GM12872 (cell line): ENCODE measurements at regions not wholly inside any gene's neighbourhood (a gene's known extent, or its start where the extent isn't known, plus 50 kb on each side); places are given as distances from the start of the nearest gene placed in this dataset.

Source experiments
- TF ChIP-seq, protein P1 (sequence below): IDR thresholded peaks from 3 replicates; pipeline ENCODE4 v1.5.1; 2011; ENCODE audit warnings: low read depth, mild to moderate bottlenecking, low read length, moderate library complexity; ENCODE audit not compliant: insufficient read depth

DNA sequence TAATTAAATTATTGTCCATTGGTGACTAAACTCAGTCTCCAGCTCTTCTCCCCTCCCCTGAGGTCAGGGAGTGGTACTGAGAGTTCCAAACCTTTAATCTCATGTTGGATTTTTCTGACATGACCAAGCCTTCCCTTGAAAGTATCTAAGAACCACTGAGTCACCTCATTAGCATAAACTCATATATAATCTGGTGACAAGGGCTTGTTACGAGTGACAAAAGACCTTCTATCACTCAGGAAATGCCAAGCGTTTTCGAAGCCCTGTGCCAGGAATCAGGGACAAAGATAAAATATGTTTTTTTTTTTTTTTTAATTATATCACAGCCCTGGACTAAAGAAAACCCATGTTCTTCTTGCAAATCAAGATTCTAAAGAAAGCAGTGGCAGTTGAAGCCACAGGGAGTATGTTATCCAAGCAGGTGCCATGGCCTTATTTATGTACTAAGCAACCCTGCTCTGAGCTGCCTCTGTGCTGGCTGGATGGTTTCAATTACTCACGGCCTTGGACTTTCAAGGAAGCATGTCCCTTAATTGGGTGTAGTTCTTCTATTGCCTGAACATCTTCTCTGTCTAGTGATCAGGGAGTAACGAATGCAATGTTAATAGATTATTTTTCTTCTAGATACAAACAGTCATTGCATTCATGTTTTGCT, 169.0 kb upstream of the PRKCQ start:
- TF ChIP-seq, protein P1, sequence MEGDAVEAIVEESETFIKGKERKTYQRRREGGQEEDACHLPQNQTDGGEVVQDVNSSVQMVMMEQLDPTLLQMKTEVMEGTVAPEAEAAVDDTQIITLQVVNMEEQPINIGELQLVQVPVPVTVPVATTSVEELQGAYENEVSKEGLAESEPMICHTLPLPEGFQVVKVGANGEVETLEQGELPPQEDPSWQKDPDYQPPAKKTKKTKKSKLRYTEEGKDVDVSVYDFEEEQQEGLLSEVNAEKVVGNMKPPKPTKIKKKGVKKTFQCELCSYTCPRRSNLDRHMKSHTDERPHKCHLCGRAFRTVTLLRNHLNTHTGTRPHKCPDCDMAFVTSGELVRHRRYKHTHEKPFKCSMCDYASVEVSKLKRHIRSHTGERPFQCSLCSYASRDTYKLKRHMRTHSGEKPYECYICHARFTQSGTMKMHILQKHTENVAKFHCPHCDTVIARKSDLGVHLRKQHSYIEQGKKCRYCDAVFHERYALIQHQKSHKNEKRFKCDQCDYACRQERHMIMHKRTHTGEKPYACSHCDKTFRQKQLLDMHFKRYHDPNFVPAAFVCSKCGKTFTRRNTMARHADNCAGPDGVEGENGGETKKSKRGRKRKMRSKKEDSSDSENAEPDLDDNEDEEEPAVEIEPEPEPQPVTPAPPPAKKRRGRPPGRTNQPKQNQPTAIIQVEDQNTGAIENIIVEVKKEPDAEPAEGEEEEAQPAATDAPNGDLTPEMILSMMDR, result no peak

DNA sequence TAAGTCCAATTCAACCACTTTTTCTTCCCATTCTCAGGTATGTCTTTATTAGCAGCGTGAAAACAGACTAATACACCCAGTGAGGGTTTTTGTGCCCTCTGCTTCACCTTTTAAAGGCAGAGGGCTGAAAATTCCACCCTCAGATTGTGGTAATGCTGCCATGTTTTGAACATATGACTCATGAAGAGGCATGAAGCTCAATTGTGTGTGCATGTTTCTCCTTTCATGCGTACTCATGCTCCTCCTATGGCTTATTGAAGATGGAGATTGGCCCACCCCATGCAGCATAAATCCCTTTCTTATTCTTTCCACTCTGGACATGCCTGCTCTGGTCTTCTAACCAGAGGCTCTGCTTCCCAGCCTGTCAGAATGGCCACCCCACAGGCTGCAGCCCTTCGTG, 168.0 kb upstream of the PRKCQ start:
- TF ChIP-seq, protein P1, result no peak

GRCh38 chr10:6746782-6747181, 166.7 kb upstream of the PRKCQ start:
- TF ChIP-seq, protein P1, result no peak

DNA sequence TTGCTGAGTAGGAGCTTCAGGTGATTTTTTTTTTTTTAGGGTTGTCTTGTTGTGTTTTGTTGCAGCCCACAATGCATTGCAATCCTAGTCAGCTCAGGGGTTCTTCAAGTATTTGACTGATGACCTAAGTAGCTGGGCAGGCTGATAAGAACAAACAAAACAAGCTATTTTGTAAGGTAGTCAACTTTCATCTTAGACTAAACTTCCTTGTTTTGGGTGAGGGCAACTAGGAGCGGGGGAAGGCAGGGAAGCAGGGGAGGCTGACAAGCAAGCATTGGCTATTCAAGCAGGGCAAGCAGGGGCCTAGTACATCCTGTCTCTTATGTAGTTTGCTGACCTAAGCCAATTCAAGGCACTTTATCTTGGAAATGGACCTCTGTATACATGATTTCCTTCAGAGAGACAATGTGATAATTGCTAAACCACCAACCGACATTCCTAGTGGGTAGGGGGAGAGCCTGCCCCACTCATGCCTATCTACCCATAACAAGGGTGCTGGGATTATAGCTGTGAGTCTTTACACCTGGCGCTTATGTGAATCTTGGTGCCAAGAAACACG, 163.3 kb upstream of the PRKCQ start:
- TF ChIP-seq, protein P1, result no peak

DNA sequence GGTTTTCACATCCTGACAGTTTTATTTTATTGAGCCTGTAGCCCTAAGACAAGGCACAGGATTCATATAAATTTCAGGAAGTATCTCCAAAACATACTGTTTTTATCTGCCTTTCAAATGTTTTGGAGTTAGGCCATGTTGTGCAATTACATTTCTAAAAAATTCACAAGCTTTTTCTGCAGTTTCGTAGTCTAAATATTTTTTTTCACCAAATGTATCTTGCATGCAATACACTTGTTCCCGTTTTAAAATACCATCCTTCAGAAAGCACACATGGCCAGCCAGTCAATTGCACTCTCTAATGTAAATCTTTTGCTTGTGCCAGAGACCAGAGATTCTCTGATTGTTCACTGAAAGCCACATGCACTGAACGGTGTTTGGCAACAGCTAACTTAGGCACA, 161.5 kb upstream of the PRKCQ start:
- TF ChIP-seq, protein P1, result no peak

DNA sequence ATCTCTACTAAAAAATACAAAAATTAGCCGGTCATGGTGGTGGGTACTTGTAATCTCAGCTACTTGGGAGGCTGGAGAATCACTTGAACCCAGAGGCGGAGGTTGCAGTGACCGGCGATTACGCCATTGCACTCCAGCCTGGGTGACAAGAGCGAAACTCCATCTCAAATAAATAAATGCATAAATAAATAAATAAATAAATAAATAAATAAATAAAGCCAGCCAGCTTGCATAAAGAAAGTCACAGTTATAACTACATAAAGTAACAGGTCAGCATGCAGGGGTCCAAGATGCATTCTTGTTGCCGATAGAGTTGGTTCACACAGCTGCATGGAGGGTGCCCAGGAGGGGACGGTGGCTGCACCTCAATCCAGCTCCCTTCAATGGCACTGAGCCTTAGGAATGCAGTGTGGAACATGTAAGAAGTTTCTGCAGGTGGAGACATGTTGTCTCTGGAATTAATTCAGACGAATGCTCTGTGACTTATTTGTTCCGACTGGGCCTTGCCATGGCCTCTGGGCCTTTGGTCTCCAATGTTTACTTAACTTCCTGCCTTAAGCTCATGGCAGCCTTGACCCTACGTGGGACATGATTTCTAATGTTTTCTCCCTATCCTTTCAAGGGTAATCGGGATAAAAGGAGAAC, 159.6 kb upstream of the PRKCQ start:
- TF ChIP-seq, protein P1, result no peak

DNA sequence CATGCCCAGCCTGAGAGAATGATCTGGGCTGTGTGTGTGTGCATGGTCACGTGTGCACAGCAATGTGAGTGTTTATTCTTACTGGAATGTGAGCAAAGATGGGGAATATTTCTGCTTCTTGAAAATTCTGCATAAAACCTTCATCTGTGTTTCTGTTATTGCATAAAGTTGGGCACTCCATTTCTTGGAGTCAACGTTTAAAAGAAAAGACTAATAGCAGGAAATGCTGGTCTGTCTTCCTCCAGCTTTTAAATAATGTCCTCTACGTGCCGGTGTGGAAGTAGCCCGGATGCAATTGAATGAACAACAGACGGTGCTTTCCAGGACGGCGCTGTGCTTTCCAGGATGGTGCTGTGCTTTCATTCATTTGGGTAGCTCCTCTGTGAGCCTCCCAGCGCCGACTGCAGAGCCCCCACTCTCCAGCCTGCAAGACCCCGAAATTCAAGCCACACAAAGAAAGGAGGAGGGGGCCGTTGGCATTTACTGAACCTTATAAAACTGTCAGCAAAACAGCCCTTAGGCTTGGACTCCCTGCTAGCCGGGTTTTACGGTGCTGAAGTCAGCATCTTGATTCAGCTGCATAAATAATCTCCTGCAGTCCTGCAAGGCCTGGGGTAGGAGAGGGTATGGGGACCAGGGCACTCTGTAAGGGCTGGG, 158.2 kb upstream of the PRKCQ start:
- TF ChIP-seq, protein P1, result no peak
